Smooth muscle cell (in vitro differentiated cells): ENCODE measurements at regions not wholly inside any gene's neighbourhood (a gene's known extent, or its start where the extent isn't known, plus 50 kb on each side); places are given as distances from the start of the nearest gene placed in this dataset.

Experiments
- DNase-seq: peaks from one replicate; lab custom pipeline; 2025; ENCODE audit not compliant: unreplicated experiment; lab: John Stamatoyannopoulos, UW
- H2AFZ ChIP-seq: fragments of 200-600 bp; sonication (generic); 2 replicates; pipeline ENCODE4 v1.6.0; 2016; ENCODE audit warnings: antibody characterized with exemption, low read depth, mild to moderate bottlenecking
- H3F3A ChIP-seq: fragments of 200-600 bp; sonication (generic); 2 replicates; pipeline ENCODE4 v1.6.0; 2017; ENCODE audit warnings: antibody characterized with exemption, low read depth
- H3K27ac ChIP-seq: fragments of 200-600 bp; sonication (generic); 2 replicates; pipeline ENCODE4 v1.5.1; 2016; ENCODE audit warnings: low read depth, mild to moderate bottlenecking
- H3K27me3 ChIP-seq: fragments of 200-600 bp; sonication (generic); 2 replicates; pipeline ENCODE4 v1.6.1; 2016; ENCODE audit warnings: low read depth, mild to moderate bottlenecking
- H3K36me3 ChIP-seq: fragments of 200-600 bp; sonication (generic); 2 replicates; pipeline ENCODE4 v1.5.1; 2016; ENCODE audit warnings: low read depth
- H3K4me1 ChIP-seq: fragments of 200-600 bp; sonication (generic); 2 replicates; pipeline ENCODE4 v1.5.1; 2016; ENCODE audit warnings: low read depth
- H3K4me2 ChIP-seq: fragments of 200-600 bp; sonication (generic); 2 replicates; pipeline ENCODE4 v1.6.0; 2016; ENCODE audit warnings: mild to moderate bottlenecking
- H3K4me3 ChIP-seq: fragments of 200-600 bp; sonication (generic); 2 replicates; pipeline ENCODE4 v1.5.1; 2016; ENCODE audit warnings: mild to moderate bottlenecking
- H3K79me2 ChIP-seq: fragments of 200-600 bp; sonication (generic); 2 replicates; pipeline ENCODE4 v1.6.0; 2016; ENCODE audit warnings: low read depth, mild to moderate bottlenecking
- H3K9ac ChIP-seq: fragments of 200-600 bp; sonication (generic); 2 replicates; pipeline ENCODE4 v1.6.0; 2016; ENCODE audit warnings: low read depth
- H3K9me3 ChIP-seq: fragments of 200-600 bp; sonication (generic); replicated peaks from 2 replicates; pipeline ENCODE4 v1.5.1; 2016; ENCODE audit warnings: low read depth
- H4K20me1 ChIP-seq: fragments of 200-600 bp; sonication (generic); 2 replicates; pipeline ENCODE4 v1.6.0; 2016; ENCODE audit warnings: low read depth
- WGBS: methylation state at CpG from one replicate; pipeline ENCODE4 v1.1.7; 2016; ENCODE audit warnings: low lambda C conversion rate; 5-methylcytosine and 5-hydroxymethylcytosine counted together
- TF ChIP-seq, protein P1 (sequence below): fragments of 200-600 bp; sonication (generic); IDR thresholded peaks from 2 replicates; pipeline ENCODE4 v1.5.1; 2017; ENCODE audit warnings: borderline replicate concordance, mild to moderate bottlenecking, antibody characterized with exemption; ENCODE audit not compliant: insufficient read depth, poor library complexity, severe bottlenecking

DNA sequence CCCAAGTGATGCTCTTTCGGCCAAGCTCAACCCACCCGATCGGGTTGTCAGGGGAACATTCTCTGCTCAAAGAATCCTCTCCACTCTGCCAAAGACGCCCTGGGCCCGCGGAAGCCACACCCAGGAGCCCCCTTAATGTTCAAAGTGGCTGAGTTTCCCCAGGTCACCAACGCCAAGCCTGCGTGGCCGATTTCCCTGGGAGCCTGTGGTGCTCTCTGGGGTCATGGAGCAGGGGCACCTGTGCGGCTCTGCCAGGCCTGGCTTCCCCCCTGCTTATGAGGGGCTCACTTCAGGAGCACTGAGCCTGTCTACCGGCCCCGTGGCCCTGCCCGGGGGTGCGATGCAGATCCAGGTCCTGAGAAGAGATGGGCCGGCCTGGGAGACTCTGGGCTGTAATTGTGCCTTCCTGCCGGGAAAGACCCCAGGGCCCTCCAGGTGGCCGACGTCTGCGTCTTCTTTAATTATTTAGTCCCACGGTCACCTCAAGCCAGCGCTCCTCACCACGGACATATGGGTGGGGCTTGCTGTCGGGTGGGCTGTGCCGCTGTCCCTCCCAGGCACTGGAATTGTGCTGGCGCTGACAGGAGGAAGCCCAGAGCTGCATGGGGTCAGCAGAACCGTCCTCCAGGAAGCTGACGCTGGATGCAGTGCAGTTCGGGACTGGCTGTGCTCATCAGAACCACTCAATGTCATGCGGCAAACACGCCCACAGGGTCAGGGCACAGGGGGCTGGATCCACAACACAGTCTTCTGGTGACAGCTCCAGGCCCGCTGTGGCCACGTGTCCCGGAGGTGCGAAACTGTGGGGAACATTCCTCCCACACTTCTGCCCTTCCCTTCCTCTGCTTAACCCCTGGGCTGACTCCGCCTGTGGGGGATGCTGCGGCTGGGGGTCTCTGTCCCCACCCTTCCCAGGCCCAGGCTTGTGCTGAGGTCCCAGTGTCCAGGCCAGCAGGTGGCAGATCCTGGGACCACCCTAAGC is 267.6 kb upstream of the SFSWAP start:
- Histone ChIP-seq H3K36me3 (no peaks in the 10 kb centered on the region), H3K4me1 (no peaks in the 10 kb centered on the region), H2AFZ (no peak overlapping the region), H3K9me3 (no peaks in the 10 kb centered on the region), H3K4me3 (no peak overlapping the region), H3K27ac (no peak overlapping the region), H3K4me2 (no peak overlapping the region), H4K20me1 (no peaks in the 10 kb centered on the region), H3K9ac (no peak overlapping the region), H3K79me2 (no peaks in the 10 kb centered on the region), H3K27me3 (no peaks in the 10 kb centered on the region), H3F3A (no peaks in the 10 kb centered on the region)
- TF ChIP-seq, protein P1, sequence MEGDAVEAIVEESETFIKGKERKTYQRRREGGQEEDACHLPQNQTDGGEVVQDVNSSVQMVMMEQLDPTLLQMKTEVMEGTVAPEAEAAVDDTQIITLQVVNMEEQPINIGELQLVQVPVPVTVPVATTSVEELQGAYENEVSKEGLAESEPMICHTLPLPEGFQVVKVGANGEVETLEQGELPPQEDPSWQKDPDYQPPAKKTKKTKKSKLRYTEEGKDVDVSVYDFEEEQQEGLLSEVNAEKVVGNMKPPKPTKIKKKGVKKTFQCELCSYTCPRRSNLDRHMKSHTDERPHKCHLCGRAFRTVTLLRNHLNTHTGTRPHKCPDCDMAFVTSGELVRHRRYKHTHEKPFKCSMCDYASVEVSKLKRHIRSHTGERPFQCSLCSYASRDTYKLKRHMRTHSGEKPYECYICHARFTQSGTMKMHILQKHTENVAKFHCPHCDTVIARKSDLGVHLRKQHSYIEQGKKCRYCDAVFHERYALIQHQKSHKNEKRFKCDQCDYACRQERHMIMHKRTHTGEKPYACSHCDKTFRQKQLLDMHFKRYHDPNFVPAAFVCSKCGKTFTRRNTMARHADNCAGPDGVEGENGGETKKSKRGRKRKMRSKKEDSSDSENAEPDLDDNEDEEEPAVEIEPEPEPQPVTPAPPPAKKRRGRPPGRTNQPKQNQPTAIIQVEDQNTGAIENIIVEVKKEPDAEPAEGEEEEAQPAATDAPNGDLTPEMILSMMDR = no peak
- DNase-seq = no peak
- 84% methylated on average over 34 of the region's 36 CpGs for WGBS

DNA sequence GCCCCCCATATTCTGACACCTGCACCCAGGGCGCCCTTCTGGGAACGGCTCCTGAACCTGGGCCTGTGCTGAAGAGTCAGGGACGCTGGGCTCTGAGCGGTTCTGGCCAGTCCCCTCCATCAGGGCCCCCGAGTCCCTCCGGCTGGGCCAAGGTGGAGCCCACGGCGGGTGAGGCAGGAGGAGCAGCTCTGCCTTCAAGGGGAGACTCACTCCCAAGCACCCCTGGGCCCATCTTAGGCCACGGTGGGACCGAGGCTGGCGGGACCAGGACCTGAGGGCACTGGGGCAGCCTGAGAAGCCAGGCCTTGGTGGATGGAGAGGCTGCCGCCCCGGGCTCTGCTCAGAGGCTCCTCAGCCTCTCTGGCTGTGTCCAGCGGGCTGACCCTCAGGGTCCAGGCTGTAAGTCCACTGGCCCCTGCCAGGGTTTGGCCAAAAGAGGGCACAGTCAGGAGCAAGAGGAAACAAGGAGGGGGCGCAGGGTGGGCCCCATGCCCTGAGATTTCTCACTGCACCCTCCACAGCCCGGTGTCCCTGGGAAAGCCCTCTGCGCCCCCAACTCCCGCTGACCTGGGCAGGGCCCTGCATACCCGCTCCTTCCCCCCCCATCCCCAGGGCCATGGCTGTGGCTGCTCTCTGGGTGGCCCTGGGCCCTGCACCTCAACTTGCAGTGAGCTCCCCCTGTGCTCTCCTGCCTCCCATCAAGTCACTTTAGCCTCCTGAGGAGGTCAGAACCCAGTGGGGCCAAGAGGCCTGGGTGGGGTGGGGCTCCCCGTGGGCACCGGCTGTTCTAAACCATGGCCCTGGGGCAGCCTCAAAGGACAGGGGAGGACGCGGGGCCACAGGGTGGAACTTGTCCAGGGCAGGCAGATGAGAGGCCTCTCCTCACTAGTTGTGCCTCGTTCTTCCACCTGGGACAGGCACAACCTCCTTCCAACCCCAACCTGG is 266.4 kb upstream of the SFSWAP start:
- Histone ChIP-seq H3K4me3 (no peak overlapping the region), H3F3A (no peaks in the 10 kb centered on the region), H3K4me2 (no peak overlapping the region), H3K27me3 (no peaks in the 10 kb centered on the region), H4K20me1 (no peaks in the 10 kb centered on the region), H3K79me2 (no peaks in the 10 kb centered on the region), H3K9me3 (no peaks in the 10 kb centered on the region), H3K9ac (no peak overlapping the region), H3K4me1 (no peaks in the 10 kb centered on the region), H3K36me3 (no peaks in the 10 kb centered on the region), H3K27ac (no peak overlapping the region), H2AFZ (no peak overlapping the region)
- 89% methylated on average over 20 of the region's 24 CpGs for WGBS
- TF ChIP-seq, protein P1 = no peak
- no peak for DNase-seq

DNA sequence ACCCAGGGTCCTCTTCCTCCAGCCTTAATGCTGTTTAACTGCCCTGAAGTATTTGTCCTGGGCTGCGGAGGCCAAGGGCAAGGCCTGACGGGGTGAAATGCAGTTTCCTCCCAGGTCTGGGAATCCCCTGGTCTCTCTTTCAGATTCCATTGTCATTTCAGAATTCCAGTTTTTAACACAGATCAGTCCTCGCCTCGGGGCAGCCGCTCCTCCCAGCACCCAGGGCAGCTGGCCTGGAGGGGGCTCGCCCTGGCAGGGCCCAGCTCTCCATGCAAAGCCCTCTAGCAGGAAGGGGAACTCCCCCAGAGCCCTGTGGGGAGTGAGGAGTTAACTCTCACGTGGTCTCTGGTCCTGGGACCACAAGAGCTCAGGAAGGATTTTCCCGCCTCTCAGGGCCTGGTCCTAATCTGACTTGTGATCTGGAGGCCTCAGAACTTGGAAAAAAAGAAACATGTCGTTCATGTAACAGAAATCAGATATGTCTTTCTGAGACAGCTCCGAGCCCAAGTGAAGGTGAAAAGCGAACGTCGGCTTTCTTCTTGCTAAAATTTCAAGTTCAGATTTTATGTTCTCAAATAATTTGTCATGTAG is 265.6 kb upstream of the SFSWAP start:
- DNase-seq = no peak
- 55% methylated on average over 13 of the region's 13 CpGs for WGBS

More for the DNA sequence above, 265.6 kb upstream of the SFSWAP start:
- Histone ChIP-seq H3K9me3 (no peaks in the 10 kb centered on the region), H4K20me1 (no peaks in the 10 kb centered on the region), H3F3A (no peaks in the 10 kb centered on the region), H3K4me3 (no peak overlapping the region), H3K79me2 (no peaks in the 10 kb centered on the region), H3K9ac (no peak overlapping the region), H3K27ac (no peak overlapping the region), H2AFZ (no peak overlapping the region), H3K4me1 (no peaks in the 10 kb centered on the region), H3K36me3 (no peaks in the 10 kb centered on the region), H3K4me2 (no peak overlapping the region), H3K27me3 (no peaks in the 10 kb centered on the region)
- TF ChIP-seq, protein P1 = no peak
